HL-60 (cell line): ENCODE measurements at regions not wholly inside any gene's neighbourhood (a gene's known extent, or its start where the extent isn't known, plus 50 kb on each side); places are given as distances from the start of the nearest gene placed in this dataset.

Experiments used
- TF ChIP-seq, protein P1 (sequence below): IDR thresholded peaks from one replicate; pipeline ENCODE4 v1.5.1; 2011; ENCODE audit warnings: low read length, control low read depth, inconsistent platforms; ENCODE audit not compliant: insufficient read depth
- TF ChIP-seq, protein P2 (sequence below): IDR thresholded peaks from 2 replicates; pipeline ENCODE4 v1.6.1; 2012; ENCODE audit warnings: low read depth; ENCODE audit not compliant: insufficient replicate concordance

DNA sequence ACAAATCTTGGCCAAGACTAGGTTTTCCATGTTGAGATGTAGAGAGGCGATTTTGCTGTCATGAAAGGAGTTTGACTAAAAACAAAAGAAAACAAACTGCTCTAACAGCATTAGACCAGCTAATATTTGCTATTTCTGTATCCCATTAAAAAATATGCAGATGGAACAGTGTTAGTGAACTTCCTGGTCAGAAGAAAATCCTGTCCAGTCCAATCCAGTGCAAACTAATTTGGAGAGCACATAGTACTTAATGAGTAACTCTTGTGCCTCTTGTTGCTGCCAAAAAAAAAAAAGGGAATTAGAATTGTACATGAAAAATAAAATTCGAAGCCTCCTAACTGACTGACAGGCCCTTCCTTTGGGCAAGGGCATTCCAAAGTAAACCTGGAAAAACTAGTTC, 298.8 kb downstream of the ETNK1 start:
- TF ChIP-seq, protein P1, sequence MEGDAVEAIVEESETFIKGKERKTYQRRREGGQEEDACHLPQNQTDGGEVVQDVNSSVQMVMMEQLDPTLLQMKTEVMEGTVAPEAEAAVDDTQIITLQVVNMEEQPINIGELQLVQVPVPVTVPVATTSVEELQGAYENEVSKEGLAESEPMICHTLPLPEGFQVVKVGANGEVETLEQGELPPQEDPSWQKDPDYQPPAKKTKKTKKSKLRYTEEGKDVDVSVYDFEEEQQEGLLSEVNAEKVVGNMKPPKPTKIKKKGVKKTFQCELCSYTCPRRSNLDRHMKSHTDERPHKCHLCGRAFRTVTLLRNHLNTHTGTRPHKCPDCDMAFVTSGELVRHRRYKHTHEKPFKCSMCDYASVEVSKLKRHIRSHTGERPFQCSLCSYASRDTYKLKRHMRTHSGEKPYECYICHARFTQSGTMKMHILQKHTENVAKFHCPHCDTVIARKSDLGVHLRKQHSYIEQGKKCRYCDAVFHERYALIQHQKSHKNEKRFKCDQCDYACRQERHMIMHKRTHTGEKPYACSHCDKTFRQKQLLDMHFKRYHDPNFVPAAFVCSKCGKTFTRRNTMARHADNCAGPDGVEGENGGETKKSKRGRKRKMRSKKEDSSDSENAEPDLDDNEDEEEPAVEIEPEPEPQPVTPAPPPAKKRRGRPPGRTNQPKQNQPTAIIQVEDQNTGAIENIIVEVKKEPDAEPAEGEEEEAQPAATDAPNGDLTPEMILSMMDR: no peak
- TF ChIP-seq, protein P2, sequence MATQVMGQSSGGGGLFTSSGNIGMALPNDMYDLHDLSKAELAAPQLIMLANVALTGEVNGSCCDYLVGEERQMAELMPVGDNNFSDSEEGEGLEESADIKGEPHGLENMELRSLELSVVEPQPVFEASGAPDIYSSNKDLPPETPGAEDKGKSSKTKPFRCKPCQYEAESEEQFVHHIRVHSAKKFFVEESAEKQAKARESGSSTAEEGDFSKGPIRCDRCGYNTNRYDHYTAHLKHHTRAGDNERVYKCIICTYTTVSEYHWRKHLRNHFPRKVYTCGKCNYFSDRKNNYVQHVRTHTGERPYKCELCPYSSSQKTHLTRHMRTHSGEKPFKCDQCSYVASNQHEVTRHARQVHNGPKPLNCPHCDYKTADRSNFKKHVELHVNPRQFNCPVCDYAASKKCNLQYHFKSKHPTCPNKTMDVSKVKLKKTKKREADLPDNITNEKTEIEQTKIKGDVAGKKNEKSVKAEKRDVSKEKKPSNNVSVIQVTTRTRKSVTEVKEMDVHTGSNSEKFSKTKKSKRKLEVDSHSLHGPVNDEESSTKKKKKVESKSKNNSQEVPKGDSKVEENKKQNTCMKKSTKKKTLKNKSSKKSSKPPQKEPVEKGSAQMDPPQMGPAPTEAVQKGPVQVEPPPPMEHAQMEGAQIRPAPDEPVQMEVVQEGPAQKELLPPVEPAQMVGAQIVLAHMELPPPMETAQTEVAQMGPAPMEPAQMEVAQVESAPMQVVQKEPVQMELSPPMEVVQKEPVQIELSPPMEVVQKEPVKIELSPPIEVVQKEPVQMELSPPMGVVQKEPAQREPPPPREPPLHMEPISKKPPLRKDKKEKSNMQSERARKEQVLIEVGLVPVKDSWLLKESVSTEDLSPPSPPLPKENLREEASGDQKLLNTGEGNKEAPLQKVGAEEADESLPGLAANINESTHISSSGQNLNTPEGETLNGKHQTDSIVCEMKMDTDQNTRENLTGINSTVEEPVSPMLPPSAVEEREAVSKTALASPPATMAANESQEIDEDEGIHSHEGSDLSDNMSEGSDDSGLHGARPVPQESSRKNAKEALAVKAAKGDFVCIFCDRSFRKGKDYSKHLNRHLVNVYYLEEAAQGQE: no peak
